CD4-positive, alpha-beta T cell (primary cell): ENCODE measurements at regions not wholly inside any gene's neighbourhood (a gene's known extent, or its start where the extent isn't known, plus 50 kb on each side); places are given as distances from the start of the nearest gene placed in this dataset.
A peak's percentile ranks its signal among the peaks of the same experiment; 100 is the strongest.

Experiments used
- ATAC-seq: fragments of 200-7000 bp; cut with Tn5 transposase; one replicate; pipeline ENCODE4 v1.10.0; 2022; ENCODE audit warnings: mild to moderate bottlenecking; ENCODE audit not compliant: poor library complexity
- CTCF ChIA-PET: fragments of 350-600 bp; sonication (Branson Sonifier 250); formaldehyde crosslinking; loops from one replicate; lab custom pipeline; 2021; ENCODE audit warnings: antibody characterized with exemption, inconsistent platforms; lab: Charles Lee
- POLR2A ChIA-PET: fragments of 350-600 bp; sonication (Branson Sonifier 250); formaldehyde crosslinking; loops from one replicate; lab custom pipeline; 2021; ENCODE audit warnings: antibody characterized with exemption, inconsistent platforms; lab: Charles Lee
- DNase-seq, 14 experiments: peaks; one replicate each; pipeline ENCODE4 v3.0.0-alpha.2; 2013 to 2020; ENCODE audit warnings: mixed read lengths in 2 of 14
- H3K27ac ChIP-seq, 2 donors: one replicate each; pipeline versions ENCODE4 v1.5.1 to v1.7.0; 2013; ENCODE audit warnings: low read length in 2 of 2, low read depth in 1 of 2, mild to moderate bottlenecking in 1 of 2
- H3K27me3 ChIP-seq, 2 experiments: 1 replicate in 1 of 2; 2 replicates in 1 of 2; pipeline versions ENCODE4 v1.6.1 to v1.7.0; 2013; ENCODE audit warnings: low read length in 2 of 2, control low read depth in 1 of 2, mild to moderate bottlenecking in 1 of 2, moderate library complexity in 1 of 2; ENCODE audit not compliant: insufficient read depth in 2 of 2, control insufficient read depth in 1 of 2
- H3K36me3 ChIP-seq: one replicate; pipeline ENCODE4 v1.6.1; 2013; ENCODE audit warnings: low read length, control low read depth; ENCODE audit not compliant: insufficient read depth
- H3K4me1 ChIP-seq: one replicate; pipeline ENCODE4 v1.6.1; 2013; ENCODE audit warnings: low read length, control low read depth; ENCODE audit not compliant: insufficient read depth
- H3K4me3 ChIP-seq: one replicate; pipeline ENCODE4 v1.5.1; 2013; ENCODE audit warnings: mild to moderate bottlenecking, low read length, moderate library complexity
- H3K9me3 ChIP-seq, 2 experiments: 1 replicate in 1 of 2; 2 replicates in 1 of 2; pipeline versions ENCODE4 v1.6.1 to v1.7.0; 2013; ENCODE audit warnings: low read length in 2 of 2, mild to moderate bottlenecking in 2 of 2, control low read depth in 1 of 2, moderate library complexity in 1 of 2; ENCODE audit not compliant: control insufficient read depth in 1 of 2, insufficient read depth in 1 of 2
- H3K27ac Mint-ChIP-seq: one replicate; pipeline ENCODE4 v1.8.0; 2020; ENCODE audit warnings: mixed read lengths
- H3K27me3 Mint-ChIP-seq: one replicate; pipeline ENCODE4 v1.8.0; 2021; ENCODE audit warnings: mixed read lengths
- H3K36me3 Mint-ChIP-seq: one replicate; pipeline ENCODE4 v1.8.0; 2021; ENCODE audit warnings: low read depth, mixed read lengths
- H3K4me1 Mint-ChIP-seq: one replicate; pipeline ENCODE4 v1.8.0; 2021; ENCODE audit warnings: low read depth, mixed read lengths
- H3K4me3 Mint-ChIP-seq: one replicate; pipeline ENCODE4 v1.8.0; 2020; ENCODE audit warnings: mild to moderate bottlenecking, mixed read lengths
- H3K9me3 Mint-ChIP-seq: one replicate; pipeline ENCODE4 v1.8.0; 2020; ENCODE audit warnings: mixed read lengths
- CTCF ChIP-seq: fragments of 200-600 bp; IDR thresholded peaks from one replicate; pipeline ENCODE4 v1.8.0; 2022; ENCODE audit warnings: antibody characterized with exemption, mild to moderate bottlenecking
- intact Hi-C, 2 experiments: fragments of 100-400 bp; cut with DNase I in 1 of 2; cut with micrococcal nuclease in 1 of 2; formaldehyde crosslinking; loops; one replicate each; pipeline versions ENCODE4 v1.15.1 to v1.9.0; 2023 to 2025; cut with DNase I, micrococcal nuclease

- CTCF ChIA-PET, result no interaction called here
- intact Hi-C loops, result no loop called here
- H3K4me3 Mint-ChIP-seq, result no peak overlapping the region
Measured at GRCh38 chr22:46062232-46062615, 85.3 kb upstream of the WNT7B start.

DNA sequence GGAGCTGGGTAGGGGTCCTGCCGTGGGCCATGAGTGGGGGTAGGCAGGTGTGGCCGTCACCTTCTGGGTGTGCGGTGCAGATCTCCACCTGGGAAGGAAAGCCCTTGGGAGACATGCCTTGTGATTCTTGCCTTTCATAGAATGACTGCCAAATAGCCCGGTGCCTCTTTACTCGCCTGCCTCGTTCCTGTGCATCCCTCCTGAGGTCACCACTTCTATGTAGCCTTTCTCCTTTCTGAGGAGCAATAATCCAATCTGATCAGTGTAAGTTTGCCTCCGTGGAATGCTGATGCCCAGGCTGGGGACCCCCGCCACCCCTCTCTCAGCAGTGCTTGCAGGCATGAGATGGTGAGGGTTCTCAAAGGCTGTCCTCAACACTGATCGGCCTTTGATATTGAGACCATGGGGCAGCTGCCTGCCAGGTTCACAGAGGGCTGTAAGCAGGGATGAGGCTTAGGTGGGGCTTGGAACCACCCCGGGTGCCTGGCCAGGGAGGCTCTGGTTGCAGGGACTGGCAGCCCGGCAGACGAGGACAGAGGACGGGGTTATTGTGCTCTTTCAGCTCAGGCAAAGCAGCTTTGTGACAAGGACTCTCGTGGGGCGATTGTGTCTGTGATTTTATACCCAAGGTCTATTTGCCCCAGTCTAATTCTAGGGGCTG lies 86.1 kb upstream of the WNT7B start:
- ATAC-seq, result no peak
- H3K4me1 ChIP-seq, result peaks cover 25% of the 10 kb centered on the region
- no peaks in the 10 kb centered on the region for H3K9me3 ChIP-seq
- no peak overlapping the region for H3K4me3 ChIP-seq
- no peak for DNase-seq
- Mint-ChIP-seq H3K4me3 (no peak overlapping the region), H3K27me3 (no peaks in the 10 kb centered on the region), H3K4me1 (peaks cover 43% of the 10 kb centered on the region), H3K36me3 (peaks cover 7% of the 10 kb centered on the region), H3K27ac (peak overlapping the region; percentile 53), H3K9me3 (no peaks in the 10 kb centered on the region)
- intact Hi-C loops, result no loop called here
- TF ChIP-seq CTCF, result no peak
- H3K27me3 ChIP-seq, result no peaks in the 10 kb centered on the region
- CTCF ChIA-PET, result no interaction called here
- no peak overlapping the region for H3K27ac ChIP-seq
- POLR2A ChIA-PET, result interaction anchor here (0.7 kb wide), 2 partner anchors 9 to 49 kb away, joined by 3 to 4 read pairs; no protein-coding TSS in a partner anchor
- H3K36me3 ChIP-seq, result peaks cover 8% of the 10 kb centered on the region

More at GRCh38 chr22:46062232-46062615, 85.3 kb upstream of the WNT7B start:
- Histone ChIP-seq H3K9me3 (no peaks in the 10 kb centered on the region), H3K27me3 (no peaks in the 10 kb centered on the region), H3K4me1 (peaks cover 33% of the 10 kb centered on the region), H3K4me3 (no peak overlapping the region), H3K36me3 (peaks cover 8% of the 10 kb centered on the region), H3K27ac (no peak overlapping the region)
- Mint-ChIP-seq H3K9me3 (no peaks in the 10 kb centered on the region), H3K36me3 (peaks cover 7% of the 10 kb centered on the region), H3K27ac (peak overlapping the region; percentile 53), H3K4me1 (peaks cover 43% of the 10 kb centered on the region), H3K27me3 (no peaks in the 10 kb centered on the region)
- POLR2A ChIA-PET, result interaction anchor here (0.7 kb wide), 1 partner anchor 8 kb away, joined by 4 read pairs; no protein-coding TSS in a partner anchor
- no peak for ATAC-seq
- no peak for TF ChIP-seq CTCF
- no peak for DNase-seq

GRCh38 chr22:46063846-46064227 lies 86.5 kb upstream of the PPARA start:
- DNase-seq (no peak), ATAC-seq (no peak)
- intact Hi-C loops, result no loop called here
- no peak overlapping the region for H3K27ac Mint-ChIP-seq
- H3K9me3 ChIP-seq, result no peaks in the 10 kb centered on the region
- no peaks in the 10 kb centered on the region for H3K27me3 ChIP-seq
- no peaks in the 10 kb centered on the region for H3K9me3 Mint-ChIP-seq
- H3K4me3 ChIP-seq, result no peak overlapping the region
- peaks cover 45% of the 10 kb centered on the region for H3K4me1 Mint-ChIP-seq
- ChIA-PET POLR2A (interaction anchor here (0.7 kb wide), 1 partner anchor 49 kb away, joined by 3 read pairs; no protein-coding TSS in a partner anchor), CTCF (no interaction called here)
- no peak for TF ChIP-seq CTCF
- H3K36me3 ChIP-seq, result peaks cover 5% of the 10 kb centered on the region
- H3K36me3 Mint-ChIP-seq, result peaks cover 7% of the 10 kb centered on the region
- H3K27ac ChIP-seq, result no peak overlapping the region
- no peak overlapping the region for H3K4me3 Mint-ChIP-seq
- H3K27me3 Mint-ChIP-seq, result no peaks in the 10 kb centered on the region
- peaks cover 23% of the 10 kb centered on the region for H3K4me1 ChIP-seq
